Fibroblast of lung (primary cell): ENCODE measurements at regions not wholly inside any gene's neighbourhood (a gene's known extent, or its start where the extent isn't known, plus 50 kb on each side); places are given as distances from the start of the nearest gene placed in this dataset.
A peak's percentile ranks its signal among the peaks of the same experiment; 100 is the strongest.

Source experiments
- DNase-seq, 2 donors: peaks; one replicate each; pipeline versions ENCODE4 v3.0.0 to v3.0.0-alpha.2; 2010; ENCODE audit warnings: low read depth in 2 of 2
- H2AFZ ChIP-seq: 2 replicates; pipeline ENCODE4 v1.5.1; 2012; ENCODE audit warnings: low read length, control low read depth, inconsistent platforms
- H3K27ac ChIP-seq: 2 replicates; pipeline ENCODE4 v1.5.1; 2011; ENCODE audit warnings: low read length, control low read depth; ENCODE audit not compliant: insufficient read depth
- H3K27me3 ChIP-seq: 2 replicates; pipeline ENCODE4 v1.5.1; 2011; ENCODE audit warnings: mild to moderate bottlenecking, low read length; ENCODE audit not compliant: control insufficient read depth, insufficient read depth
- H3K36me3 ChIP-seq: 2 replicates; pipeline ENCODE4 v1.5.1; 2011; ENCODE audit warnings: low read length; ENCODE audit not compliant: control insufficient read depth, insufficient read depth
- H3K4me1 ChIP-seq: 2 replicates; pipeline ENCODE4 v1.5.1; 2011; ENCODE audit warnings: low read length; ENCODE audit not compliant: control insufficient read depth, insufficient read depth; ENCODE audit errors: extremely low read depth
- H3K4me2 ChIP-seq: 2 replicates; pipeline ENCODE4 v1.5.1; 2011; ENCODE audit warnings: low read length, control low read depth; ENCODE audit not compliant: insufficient read depth; ENCODE audit errors: extremely low read depth
- H3K4me3 ChIP-seq, 4 experiments: fragments of 200-600 bp in 1 of 4; sonication (generic) in 1 of 4; replicated peaks in 1 of 4; 2 replicates each; pipeline ENCODE4 v1.5.1; 2011 to 2016; ENCODE audit warnings: low read length in 4 of 4, low read depth in 3 of 4, mild to moderate bottlenecking in 3 of 4, control low read depth in 2 of 4, inconsistent platforms in 1 of 4, mixed read lengths in 1 of 4; ENCODE audit not compliant: insufficient read depth in 1 of 4; ENCODE audit errors: control extremely low read depth in 1 of 4
- H3K79me2 ChIP-seq: 2 replicates; pipeline ENCODE4 v1.5.1; 2012; ENCODE audit warnings: mild to moderate bottlenecking, low read length, inconsistent platforms; ENCODE audit not compliant: control insufficient read depth, insufficient read depth
- H3K9ac ChIP-seq: 2 replicates; pipeline ENCODE4 v1.5.1; 2011; ENCODE audit warnings: mild to moderate bottlenecking, low read length, control low read depth; ENCODE audit not compliant: insufficient read depth
- H3K9me3 ChIP-seq: 2 replicates; pipeline ENCODE4 v1.5.1; 2012; ENCODE audit warnings: low read depth, low read length; ENCODE audit not compliant: control insufficient read depth, insufficient read depth
- H4K20me1 ChIP-seq: 2 replicates; pipeline ENCODE4 v1.5.1; 2011; ENCODE audit warnings: low read length; ENCODE audit not compliant: control insufficient read depth, insufficient read depth; ENCODE audit errors: extremely low read depth
- CTCF ChIP-seq, 2 donors: IDR thresholded peaks in 1 of 2; conservative IDR thresholded peaks in 1 of 2; 1 replicate in 1 of 2; 2 replicates in 1 of 2; pipeline ENCODE4 v1.5.1; 2011 to 2012; ENCODE audit warnings: low read length in 2 of 2, control low read depth in 1 of 2, inconsistent platforms in 1 of 2, low read depth in 1 of 2, mild to moderate bottlenecking in 1 of 2
- EZH2 ChIP-seq: IDR thresholded peaks from 2 replicates; pipeline ENCODE4 v1.5.1; 2012; ENCODE audit warnings: low read length, control low read depth, mild to moderate bottlenecking; ENCODE audit errors: missing control alignments

DNA sequence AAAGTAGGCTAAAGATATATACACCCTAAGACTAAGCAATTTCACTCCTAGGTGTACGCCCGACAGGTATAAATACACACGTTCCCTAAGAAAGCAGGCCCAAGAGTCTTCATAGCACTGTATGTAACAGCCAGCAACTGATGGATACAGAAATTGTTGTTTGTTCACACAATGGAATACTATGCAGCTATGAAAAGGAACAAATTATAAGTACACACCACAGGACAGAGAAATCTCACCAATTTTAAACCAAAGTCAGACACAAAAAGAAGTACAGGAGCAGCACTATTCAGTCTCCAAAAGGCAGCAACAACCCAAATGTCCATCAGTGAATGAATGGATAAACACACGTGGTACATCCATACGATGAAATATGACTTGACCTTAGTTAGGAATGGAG lies 106.1 kb downstream of the LITAF start:
- H3K4me3 ChIP-seq = no peak overlapping the region
- H3K4me1 ChIP-seq = no peaks in the 10 kb centered on the region
- H3K27me3 ChIP-seq = peaks cover 3% of the 10 kb centered on the region
- no peak overlapping the region for H3K27ac ChIP-seq
- DNase-seq = no peak
- TF ChIP-seq EZH2 = no peak
- no peak for TF ChIP-seq CTCF (conservative IDR thresholded peaks at IDR 0.05 in 1 of 2, IDR thresholded peaks at IDR 0.05 in 1 of 2; ENCODE audit: low read depth in 1 of 2, low read length in 2 of 2)
- no peaks in the 10 kb centered on the region for H3K36me3 ChIP-seq
- H2AFZ ChIP-seq = no peak overlapping the region
- no peaks in the 10 kb centered on the region for H3K79me2 ChIP-seq
- H4K20me1 ChIP-seq = no peaks in the 10 kb centered on the region
- H3K9me3 ChIP-seq = no peaks in the 10 kb centered on the region
- H3K9ac ChIP-seq = no peak overlapping the region
- no peak overlapping the region for H3K4me2 ChIP-seq

GRCh38 chr16:11481987-11482386 lies 104.7 kb downstream of the LITAF start:
- Histone ChIP-seq H3K4me1 (no peaks in the 10 kb centered on the region), H4K20me1 (no peaks in the 10 kb centered on the region), H3K27me3 (peaks cover 3% of the 10 kb centered on the region), H3K4me3 (no peak overlapping the region), H3K27ac (no peak overlapping the region), H3K79me2 (no peaks in the 10 kb centered on the region), H3K9ac (no peak overlapping the region), H3K9me3 (no peaks in the 10 kb centered on the region), H2AFZ (no peak overlapping the region), H3K4me2 (no peak overlapping the region), H3K36me3 (no peaks in the 10 kb centered on the region)
- peak in 1 of 2 donors; percentile 11 for DNase-seq
- no peak for TF ChIP-seq CTCF (conservative IDR thresholded peaks at IDR 0.05 in 1 of 2, IDR thresholded peaks at IDR 0.05 in 1 of 2; ENCODE audit: low read depth in 1 of 2, low read length in 2 of 2)
- TF ChIP-seq EZH2 = no peak

GRCh38 chr16:11482946-11483748 lies 103.6 kb downstream of the LITAF start:
- H3K4me3 ChIP-seq = no peak overlapping the region
- H3K36me3 ChIP-seq = no peaks in the 10 kb centered on the region
- H2AFZ ChIP-seq = no peak overlapping the region
- H3K4me2 ChIP-seq = no peak overlapping the region
- DNase-seq = no peak
- H3K79me2 ChIP-seq = no peaks in the 10 kb centered on the region
- no peak overlapping the region for H3K9ac ChIP-seq
- H3K27ac ChIP-seq = no peak overlapping the region
- no peaks in the 10 kb centered on the region for H4K20me1 ChIP-seq
- no peaks in the 10 kb centered on the region for H3K4me1 ChIP-seq
- TF ChIP-seq EZH2 = no peak
- TF ChIP-seq CTCF (conservative IDR thresholded peaks at IDR 0.05 in 1 of 2, IDR thresholded peaks at IDR 0.05 in 1 of 2; ENCODE audit: low read depth in 1 of 2, low read length in 2 of 2) = no peak
- H3K9me3 ChIP-seq = no peaks in the 10 kb centered on the region
- H3K27me3 ChIP-seq = peaks cover 3% of the 10 kb centered on the region
